Sigmoid colon (tissue), 6 donors: ENCODE measurements at regions not wholly inside any gene's neighbourhood (a gene's known extent, or its start where the extent isn't known, plus 50 kb on each side); places are given as distances from the start of the nearest gene placed in this dataset.

Experiments
- DNase-seq: peaks from one replicate; pipeline ENCODE4 v3.0.0-alpha.2; 2019
- H3K27ac ChIP-seq, 4 donors: fragments of 200-600 bp; sonication (generic); one replicate each; pipeline ENCODE4 v1.5.1; 2016 to 2019; ENCODE audit warnings: mild to moderate bottlenecking in 1 of 4
- H3K27me3 ChIP-seq, 3 donors: fragments of 200-600 bp; sonication (generic); one replicate each; pipeline ENCODE4 v1.5.1; 2019; ENCODE audit warnings: mild to moderate bottlenecking in 1 of 3
- H3K36me3 ChIP-seq, 4 donors: fragments of 200-600 bp; sonication (generic); one replicate each; pipeline ENCODE4 v1.5.1; 2016 to 2019
- H3K4me1 ChIP-seq, 4 donors: fragments of 200-600 bp; sonication (generic); one replicate each; pipeline ENCODE4 v1.5.1; 2017 to 2019
- H3K4me3 ChIP-seq, 4 donors: fragments of 200-600 bp; sonication (generic); one replicate each; pipeline ENCODE4 v1.5.1; 2017 to 2019; ENCODE audit warnings: mild to moderate bottlenecking in 2 of 4, moderate library complexity in 1 of 4
- H3K9me3 ChIP-seq, 4 donors: fragments of 200-600 bp in 3 of 4; sonication (generic) in 3 of 4; one replicate each; pipeline versions ENCODE4 v1.5.1 to v1.6.1; 2013 to 2019
- EP300 ChIP-seq, 4 donors: sonication (generic); formaldehyde crosslinking; IDR thresholded peaks; one replicate each; pipeline ENCODE4 v1.6.1; 2017; ENCODE audit warnings: antibody characterized with exemption in 4 of 4
- POLR2A ChIP-seq, 2 donors: fragments of 450-650 bp; IDR thresholded peaks; one replicate each; pipeline ENCODE4 v1.6.1; 2016; ENCODE audit warnings: antibody characterized with exemption in 2 of 2, mild to moderate bottlenecking in 2 of 2, moderate library complexity in 2 of 2
- POLR2AphosphoS5 ChIP-seq, 4 donors: sonication (generic); formaldehyde crosslinking; IDR thresholded peaks; one replicate each; pipeline ENCODE4 v1.6.1; 2017; ENCODE audit warnings: antibody characterized with exemption in 4 of 4
- WGBS, 2 donors: extraction: QIAGEN DNeasy Blood & Tissue Kit; methylation state at CpG; one replicate each; pipeline ENCODE4 v1.1.7; 2013; 5-methylcytosine and 5-hydroxymethylcytosine counted together
- intact Hi-C: fragments of 100-400 bp; cut with DNase I; formaldehyde crosslinking; loops from one replicate; pipeline ENCODE4 v1.15.1; 2023
- TF ChIP-seq, protein P1 (sequence below), 4 experiments: fragments of 450-650 bp in 3 of 4; fragments of 200-600 bp in 1 of 4; IDR thresholded peaks; one replicate each; pipeline ENCODE4 v1.5.1; 2016 to 2019; ENCODE audit warnings: antibody characterized with exemption in 4 of 4, mild to moderate bottlenecking in 3 of 4, moderate library complexity in 2 of 4
- donor health status: healthy with polysubstance abuse.
- donor health status: healthy.

- intact Hi-C loops, result no loop called here
- Histone ChIP-seq H3K27ac (no peak overlapping the region), H3K4me3 (no peak overlapping the region), H3K36me3 (no peaks in the 10 kb centered on the region), H3K27me3 (no peaks in the 10 kb centered on the region), H3K4me1 (peaks cover 0 to 9% (median 5%) of the 10 kb centered on the region in 4 donors), H3K9me3 (peaks cover 0 to 3% (median 0%) of the 10 kb centered on the region in 4 donors)
- no peak for DNase-seq
- 28 to 85% methylated on average over 2 of the region's 2 CpGs for WGBS, 2 donors
- TF ChIP-seq POLR2AphosphoS5 (IDR thresholded peaks at IDR 0.05), result no peak
- TF ChIP-seq, protein P1, sequence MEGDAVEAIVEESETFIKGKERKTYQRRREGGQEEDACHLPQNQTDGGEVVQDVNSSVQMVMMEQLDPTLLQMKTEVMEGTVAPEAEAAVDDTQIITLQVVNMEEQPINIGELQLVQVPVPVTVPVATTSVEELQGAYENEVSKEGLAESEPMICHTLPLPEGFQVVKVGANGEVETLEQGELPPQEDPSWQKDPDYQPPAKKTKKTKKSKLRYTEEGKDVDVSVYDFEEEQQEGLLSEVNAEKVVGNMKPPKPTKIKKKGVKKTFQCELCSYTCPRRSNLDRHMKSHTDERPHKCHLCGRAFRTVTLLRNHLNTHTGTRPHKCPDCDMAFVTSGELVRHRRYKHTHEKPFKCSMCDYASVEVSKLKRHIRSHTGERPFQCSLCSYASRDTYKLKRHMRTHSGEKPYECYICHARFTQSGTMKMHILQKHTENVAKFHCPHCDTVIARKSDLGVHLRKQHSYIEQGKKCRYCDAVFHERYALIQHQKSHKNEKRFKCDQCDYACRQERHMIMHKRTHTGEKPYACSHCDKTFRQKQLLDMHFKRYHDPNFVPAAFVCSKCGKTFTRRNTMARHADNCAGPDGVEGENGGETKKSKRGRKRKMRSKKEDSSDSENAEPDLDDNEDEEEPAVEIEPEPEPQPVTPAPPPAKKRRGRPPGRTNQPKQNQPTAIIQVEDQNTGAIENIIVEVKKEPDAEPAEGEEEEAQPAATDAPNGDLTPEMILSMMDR (IDR thresholded peaks at IDR 0.05), result no peak
Observed at GRCh38 chr11:123258877-123259276, 63.8 kb upstream of the CLMP start.

DNA sequence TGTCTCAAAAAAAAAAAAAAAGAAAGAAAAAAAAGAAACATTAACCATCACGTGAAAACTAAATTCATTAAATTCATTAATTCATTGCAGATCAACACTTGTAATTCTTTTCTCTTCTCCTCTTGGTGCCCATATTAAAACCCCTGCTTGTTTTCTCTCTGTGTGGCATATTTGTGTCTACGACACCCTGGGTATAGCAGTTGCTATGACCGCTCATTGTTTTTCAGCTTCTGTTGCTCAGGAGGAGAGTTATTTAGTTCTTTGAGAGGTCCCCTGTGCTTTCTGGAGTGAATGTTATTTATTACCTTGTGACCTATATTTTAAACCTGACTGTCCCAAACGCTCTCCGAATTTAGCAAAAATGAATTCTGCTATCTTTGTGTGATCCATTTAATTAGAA lies 62.3 kb upstream of the CLMP start:
- H3K9me3 ChIP-seq, result peaks cover 0 to 3% (median 0%) of the 10 kb centered on the region in 4 donors
- intact Hi-C loops, result no loop called here
- no peaks in the 10 kb centered on the region for H3K36me3 ChIP-seq
- TF ChIP-seq POLR2AphosphoS5 (IDR thresholded peaks at IDR 0.05) (no peak), EP300 (IDR thresholded peaks at IDR 0.05) (no peak), POLR2A (IDR thresholded peaks at IDR 0.05) (no peak)
- TF ChIP-seq, protein P1 (IDR thresholded peaks at IDR 0.05), result no peak
- no peak overlapping the region for H3K27ac ChIP-seq
- no peaks in the 10 kb centered on the region for H3K27me3 ChIP-seq
- peaks cover 0 to 9% (median 6%) of the 10 kb centered on the region in 4 donors for H3K4me1 ChIP-seq
- WGBS, 2 donors, result 93 to 95% methylated on average over 5 of the region's 5 CpGs
- H3K4me3 ChIP-seq, result no peak overlapping the region
- no peak for DNase-seq

DNA sequence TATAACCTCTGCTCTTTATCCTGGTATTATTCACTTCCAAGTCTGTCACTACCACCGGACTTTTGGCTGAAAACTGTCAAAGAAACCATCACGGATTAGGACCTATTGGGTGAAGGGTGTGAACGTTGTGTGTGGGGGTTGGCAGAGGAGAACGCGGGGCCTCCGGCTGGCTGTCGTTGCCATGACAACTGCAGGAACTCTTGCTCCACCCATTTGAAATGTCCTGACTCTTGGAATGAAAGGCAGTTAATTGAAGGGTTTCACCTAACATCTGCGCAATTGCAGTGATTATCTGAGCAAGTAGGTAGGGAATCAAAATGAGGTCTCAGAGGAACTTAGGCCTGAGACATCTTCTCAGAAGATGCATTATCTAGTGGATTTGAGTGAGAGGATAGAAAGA lies 60.9 kb upstream of the CLMP start:
- intact Hi-C loops, result no loop called here
- Histone ChIP-seq H3K4me3 (no peak overlapping the region), H3K4me1 (peaks cover 0 to 17% (median 12%) of the 10 kb centered on the region in 4 donors), H3K36me3 (no peaks in the 10 kb centered on the region), H3K27ac (no peak overlapping the region), H3K27me3 (no peaks in the 10 kb centered on the region), H3K9me3 (peaks cover 0 to 3% (median 0%) of the 10 kb centered on the region in 4 donors)
- WGBS, 2 donors, result 59 to 61% methylated on average over 8 of the region's 8 CpGs
- TF ChIP-seq EP300 (IDR thresholded peaks at IDR 0.05) (no peak), POLR2AphosphoS5 (IDR thresholded peaks at IDR 0.05) (no peak), POLR2A (IDR thresholded peaks at IDR 0.05) (no peak)
- TF ChIP-seq, protein P1 (IDR thresholded peaks at IDR 0.05), result no peak
- no peak for DNase-seq

GRCh38 chr11:123254357-123254756 lies 59.3 kb upstream of the CLMP start:
- no peak for DNase-seq
- no peak for TF ChIP-seq POLR2A (IDR thresholded peaks at IDR 0.05)
- no peak for TF ChIP-seq POLR2AphosphoS5 (IDR thresholded peaks at IDR 0.05)
- TF ChIP-seq, protein P1 (IDR thresholded peaks at IDR 0.05), result no peak
- TF ChIP-seq EP300 (IDR thresholded peaks at IDR 0.05), result no peak
- intact Hi-C loops, result no loop called here
- Histone ChIP-seq H3K4me3 (no peak overlapping the region), H3K27me3 (no peaks in the 10 kb centered on the region), H3K36me3 (no peaks in the 10 kb centered on the region), H3K4me1 (peaks cover 0 to 18% (median 12%) of the 10 kb centered on the region in 4 donors), H3K27ac (no peak overlapping the region), H3K9me3 (peaks cover 0 to 3% (median 0%) of the 10 kb centered on the region in 4 donors)
- WGBS, 2 donors, result 88 to 92% methylated on average over 3 of the region's 3 CpGs

GRCh38 chr11:123253911-123254310 lies 58.9 kb upstream of the CLMP start:
- no peak overlapping the region for H3K27ac ChIP-seq
- no peaks in the 10 kb centered on the region for H3K27me3 ChIP-seq
- no peak overlapping the region for H3K4me3 ChIP-seq
- peaks cover 0 to 3% (median 0%) of the 10 kb centered on the region in 4 donors for H3K9me3 ChIP-seq
- no peaks in the 10 kb centered on the region for H3K36me3 ChIP-seq
- no peak for DNase-seq
- intact Hi-C loops, result no loop called here
- H3K4me1 ChIP-seq, result peaks cover 0 to 18% (median 12%) of the 10 kb centered on the region in 4 donors
- WGBS, 2 donors, result 76 to 83% methylated on average over 3 of the region's 3 CpGs
- TF ChIP-seq, protein P1 (IDR thresholded peaks at IDR 0.05), result no peak
- no peak for TF ChIP-seq EP300 (IDR thresholded peaks at IDR 0.05)
- no peak for TF ChIP-seq POLR2AphosphoS5 (IDR thresholded peaks at IDR 0.05)
- TF ChIP-seq POLR2A (IDR thresholded peaks at IDR 0.05), result no peak
